ENCODE measurements at regions not wholly inside any gene's neighbourhood (a gene's known extent, or its start where the extent isn't known, plus 50 kb on each side); places are given as distances from the start of the nearest gene placed in this dataset.

DNA sequence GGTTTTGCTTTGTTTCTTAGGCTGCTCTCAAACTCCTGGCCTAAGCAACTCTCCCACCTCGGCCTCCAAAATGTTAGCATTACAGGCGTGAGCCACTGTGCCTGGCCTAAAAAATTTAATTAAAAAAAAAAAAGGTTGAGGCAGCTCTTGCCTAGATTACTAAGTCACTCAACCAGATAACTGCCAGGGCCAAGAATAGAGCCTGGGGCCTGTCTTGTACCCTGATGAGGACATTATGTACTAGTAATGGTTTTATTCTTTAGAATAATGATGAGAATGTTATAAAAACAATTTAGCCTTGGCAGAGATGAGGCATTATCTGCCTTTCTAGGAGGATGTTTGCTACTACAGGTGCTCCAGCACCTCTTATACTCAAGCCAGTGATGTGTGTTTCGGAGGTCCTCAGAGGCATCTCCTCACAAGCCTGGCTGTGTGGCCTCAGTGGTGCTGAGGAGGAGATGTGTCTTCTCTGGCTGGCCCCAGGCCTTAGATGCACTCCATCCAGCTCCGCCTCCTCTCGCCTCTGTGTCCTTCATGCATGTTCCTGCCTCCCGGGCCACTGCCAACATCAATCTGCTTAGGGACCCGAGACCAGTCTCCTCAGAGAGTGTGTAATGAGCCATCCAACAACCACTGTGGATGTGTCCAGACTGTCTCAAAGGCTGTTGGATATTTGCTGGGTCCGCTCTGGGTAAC lies 337.7 kb upstream of the GATB start:
- TF ChIP-seq ZNF354C (tag by site-specific recombination; IDR thresholded peaks at IDR 0.05; ENCODE audit: borderline replicate concordance, low read depth) (no peak), ZNF2 (tag by site-specific recombination; IDR thresholded peaks at IDR 0.05) (no peak), KLF10 (tag by site-specific recombination; IDR thresholded peaks at IDR 0.05) (no peak)
- TF ChIP-seq, protein P1, sequence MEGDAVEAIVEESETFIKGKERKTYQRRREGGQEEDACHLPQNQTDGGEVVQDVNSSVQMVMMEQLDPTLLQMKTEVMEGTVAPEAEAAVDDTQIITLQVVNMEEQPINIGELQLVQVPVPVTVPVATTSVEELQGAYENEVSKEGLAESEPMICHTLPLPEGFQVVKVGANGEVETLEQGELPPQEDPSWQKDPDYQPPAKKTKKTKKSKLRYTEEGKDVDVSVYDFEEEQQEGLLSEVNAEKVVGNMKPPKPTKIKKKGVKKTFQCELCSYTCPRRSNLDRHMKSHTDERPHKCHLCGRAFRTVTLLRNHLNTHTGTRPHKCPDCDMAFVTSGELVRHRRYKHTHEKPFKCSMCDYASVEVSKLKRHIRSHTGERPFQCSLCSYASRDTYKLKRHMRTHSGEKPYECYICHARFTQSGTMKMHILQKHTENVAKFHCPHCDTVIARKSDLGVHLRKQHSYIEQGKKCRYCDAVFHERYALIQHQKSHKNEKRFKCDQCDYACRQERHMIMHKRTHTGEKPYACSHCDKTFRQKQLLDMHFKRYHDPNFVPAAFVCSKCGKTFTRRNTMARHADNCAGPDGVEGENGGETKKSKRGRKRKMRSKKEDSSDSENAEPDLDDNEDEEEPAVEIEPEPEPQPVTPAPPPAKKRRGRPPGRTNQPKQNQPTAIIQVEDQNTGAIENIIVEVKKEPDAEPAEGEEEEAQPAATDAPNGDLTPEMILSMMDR (tag by site-specific recombination; IDR thresholded peaks at IDR 0.05): no peak
- TF ChIP-seq, protein P2, sequence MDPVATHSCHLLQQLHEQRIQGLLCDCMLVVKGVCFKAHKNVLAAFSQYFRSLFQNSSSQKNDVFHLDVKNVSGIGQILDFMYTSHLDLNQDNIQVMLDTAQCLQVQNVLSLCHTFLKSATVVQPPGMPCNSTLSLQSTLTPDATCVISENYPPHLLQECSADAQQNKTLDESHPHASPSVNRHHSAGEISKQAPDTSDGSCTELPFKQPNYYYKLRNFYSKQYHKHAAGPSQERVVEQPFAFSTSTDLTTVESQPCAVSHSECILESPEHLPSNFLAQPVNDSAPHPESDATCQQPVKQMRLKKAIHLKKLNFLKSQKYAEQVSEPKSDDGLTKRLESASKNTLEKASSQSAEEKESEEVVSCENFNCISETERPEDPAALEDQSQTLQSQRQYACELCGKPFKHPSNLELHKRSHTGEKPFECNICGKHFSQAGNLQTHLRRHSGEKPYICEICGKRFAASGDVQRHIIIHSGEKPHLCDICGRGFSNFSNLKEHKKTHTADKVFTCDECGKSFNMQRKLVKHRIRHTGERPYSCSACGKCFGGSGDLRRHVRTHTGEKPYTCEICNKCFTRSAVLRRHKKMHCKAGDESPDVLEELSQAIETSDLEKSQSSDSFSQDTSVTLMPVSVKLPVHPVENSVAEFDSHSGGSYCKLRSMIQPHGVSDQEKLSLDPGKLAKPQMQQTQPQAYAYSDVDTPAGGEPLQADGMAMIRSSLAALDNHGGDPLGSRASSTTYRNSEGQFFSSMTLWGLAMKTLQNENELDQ (tag by site-specific recombination; IDR thresholded peaks at IDR 0.05; ENCODE audit: low read depth): no peak
- TF ChIP-seq, protein P3, sequence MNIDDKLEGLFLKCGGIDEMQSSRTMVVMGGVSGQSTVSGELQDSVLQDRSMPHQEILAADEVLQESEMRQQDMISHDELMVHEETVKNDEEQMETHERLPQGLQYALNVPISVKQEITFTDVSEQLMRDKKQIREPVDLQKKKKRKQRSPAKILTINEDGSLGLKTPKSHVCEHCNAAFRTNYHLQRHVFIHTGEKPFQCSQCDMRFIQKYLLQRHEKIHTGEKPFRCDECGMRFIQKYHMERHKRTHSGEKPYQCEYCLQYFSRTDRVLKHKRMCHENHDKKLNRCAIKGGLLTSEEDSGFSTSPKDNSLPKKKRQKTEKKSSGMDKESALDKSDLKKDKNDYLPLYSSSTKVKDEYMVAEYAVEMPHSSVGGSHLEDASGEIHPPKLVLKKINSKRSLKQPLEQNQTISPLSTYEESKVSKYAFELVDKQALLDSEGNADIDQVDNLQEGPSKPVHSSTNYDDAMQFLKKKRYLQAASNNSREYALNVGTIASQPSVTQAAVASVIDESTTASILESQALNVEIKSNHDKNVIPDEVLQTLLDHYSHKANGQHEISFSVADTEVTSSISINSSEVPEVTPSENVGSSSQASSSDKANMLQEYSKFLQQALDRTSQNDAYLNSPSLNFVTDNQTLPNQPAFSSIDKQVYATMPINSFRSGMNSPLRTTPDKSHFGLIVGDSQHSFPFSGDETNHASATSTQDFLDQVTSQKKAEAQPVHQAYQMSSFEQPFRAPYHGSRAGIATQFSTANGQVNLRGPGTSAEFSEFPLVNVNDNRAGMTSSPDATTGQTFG (tag by site-specific recombination; IDR thresholded peaks at IDR 0.05; ENCODE audit: borderline replicate concordance): no peak
